IPS-15b (cell line): ENCODE measurements at regions not wholly inside any gene's neighbourhood (a gene's known extent, or its start where the extent isn't known, plus 50 kb on each side); places are given as distances from the start of the nearest gene placed in this dataset.
"Not testable (repeated sequence)": the region's sequence is repeated elsewhere in the genome, so short reads cannot be mapped to it uniquely, and the experiment has no call there.

Source experiments
- H3K27me3 ChIP-seq: one replicate; pipeline ENCODE4 v1.6.1; 2013; ENCODE audit warnings: low read length; ENCODE audit not compliant: control insufficient read depth, insufficient read depth
- H3K36me3 ChIP-seq: one replicate; pipeline ENCODE4 v1.6.1; 2013; ENCODE audit warnings: low read length; ENCODE audit not compliant: control insufficient read depth, insufficient read depth
- H3K4me1 ChIP-seq: one replicate; pipeline ENCODE4 v1.6.1; 2013; ENCODE audit warnings: mild to moderate bottlenecking, low read length; ENCODE audit not compliant: control insufficient read depth, insufficient read depth
- H3K4me3 ChIP-seq: one replicate; pipeline ENCODE4 v1.5.1; 2013; ENCODE audit warnings: low read depth, low read length
- H3K9ac ChIP-seq: one replicate; pipeline ENCODE4 v1.6.1; 2013; ENCODE audit warnings: low read depth, mild to moderate bottlenecking, low read length
- H3K9me3 ChIP-seq: one replicate; pipeline ENCODE4 v1.6.1; 2013; ENCODE audit warnings: mild to moderate bottlenecking, low read length; ENCODE audit not compliant: control insufficient read depth, insufficient read depth

- not testable (repeated sequence) for H3K4me1 ChIP-seq, H3K4me3 ChIP-seq, H3K9ac ChIP-seq, H3K27me3 ChIP-seq, H3K9me3 ChIP-seq, H3K36me3 ChIP-seq
Observed at GRCh38 chr4:3914511-3914910, 148.3 kb downstream of the ADRA2C start.

DNA sequence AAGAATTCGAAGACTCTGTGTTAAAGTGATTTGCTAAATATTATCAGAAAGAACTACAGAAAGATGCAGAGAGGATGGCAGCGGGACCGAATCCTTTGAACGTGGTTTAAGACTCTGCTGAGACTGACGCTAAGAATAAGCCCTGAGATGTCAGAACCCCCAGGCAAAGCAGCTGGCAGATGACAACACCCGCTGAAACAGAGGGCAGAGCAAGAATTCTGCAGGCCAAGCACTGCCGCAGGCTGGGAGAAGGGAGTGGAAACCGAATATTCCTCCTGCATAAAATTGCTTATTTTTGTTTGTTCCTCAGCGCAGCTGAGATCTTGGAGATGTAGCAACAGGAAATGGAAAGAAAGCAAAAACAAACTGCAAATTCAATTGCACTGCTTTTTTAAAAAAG is 153.3 kb downstream of the ADRA2C start:
- H3K27me3 ChIP-seq, H3K9me3 ChIP-seq, H3K4me3 ChIP-seq, H3K4me1 ChIP-seq, H3K36me3 ChIP-seq, H3K9ac ChIP-seq: not testable (repeated sequence)

DNA sequence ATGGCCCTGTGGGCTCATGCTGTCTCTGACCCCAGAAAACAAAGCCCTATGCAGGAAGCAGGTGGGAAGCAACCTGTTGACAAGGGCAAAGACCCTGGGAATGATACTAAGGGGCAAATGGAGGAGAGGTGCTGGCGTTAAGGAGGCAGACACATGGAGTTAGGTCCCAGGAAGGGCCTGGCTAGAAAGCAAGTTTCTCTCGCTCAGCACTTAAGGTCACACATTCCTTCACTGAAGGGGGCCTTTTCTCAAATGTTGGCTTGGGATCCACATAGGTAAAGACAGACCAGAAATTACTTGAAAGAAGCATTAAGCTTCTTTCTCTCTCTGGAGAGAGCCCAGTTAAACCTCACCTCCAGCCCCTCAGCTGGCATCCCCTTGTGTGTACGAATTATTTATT is 155.7 kb downstream of the ADRA2C start:
- H3K36me3 ChIP-seq, H3K4me1 ChIP-seq, H3K27me3 ChIP-seq, H3K4me3 ChIP-seq, H3K9ac ChIP-seq, H3K9me3 ChIP-seq: not testable (repeated sequence)

GRCh38 chr4:3925841-3926240 is 159.7 kb downstream of the ADRA2C start:
- not testable (repeated sequence) for H3K4me1 ChIP-seq, H3K27me3 ChIP-seq, H3K9me3 ChIP-seq, H3K9ac ChIP-seq, H3K36me3 ChIP-seq, H3K4me3 ChIP-seq

DNA sequence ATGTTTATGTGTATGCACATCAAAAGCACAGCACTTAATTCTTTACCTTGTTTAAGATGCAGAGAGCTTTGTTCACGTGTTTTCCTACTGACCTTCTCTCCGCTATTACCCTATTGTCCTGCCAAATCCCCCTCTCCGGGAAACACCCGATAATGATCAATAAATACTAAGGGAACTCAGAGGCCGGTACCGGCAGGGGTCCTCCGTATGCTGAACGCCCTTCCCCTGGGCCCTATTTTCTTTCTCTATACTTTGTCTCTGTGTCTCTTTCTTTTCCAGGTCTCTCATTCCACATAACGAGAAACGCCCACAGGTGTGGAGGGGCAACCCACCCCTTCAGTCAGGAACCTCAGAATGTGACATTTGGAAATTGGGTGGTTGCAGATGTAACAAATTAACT is 160.1 kb downstream of the ADRA2C start:
- H3K4me3 ChIP-seq, H3K9ac ChIP-seq, H3K4me1 ChIP-seq, H3K9me3 ChIP-seq, H3K27me3 ChIP-seq, H3K36me3 ChIP-seq: not testable (repeated sequence)

DNA sequence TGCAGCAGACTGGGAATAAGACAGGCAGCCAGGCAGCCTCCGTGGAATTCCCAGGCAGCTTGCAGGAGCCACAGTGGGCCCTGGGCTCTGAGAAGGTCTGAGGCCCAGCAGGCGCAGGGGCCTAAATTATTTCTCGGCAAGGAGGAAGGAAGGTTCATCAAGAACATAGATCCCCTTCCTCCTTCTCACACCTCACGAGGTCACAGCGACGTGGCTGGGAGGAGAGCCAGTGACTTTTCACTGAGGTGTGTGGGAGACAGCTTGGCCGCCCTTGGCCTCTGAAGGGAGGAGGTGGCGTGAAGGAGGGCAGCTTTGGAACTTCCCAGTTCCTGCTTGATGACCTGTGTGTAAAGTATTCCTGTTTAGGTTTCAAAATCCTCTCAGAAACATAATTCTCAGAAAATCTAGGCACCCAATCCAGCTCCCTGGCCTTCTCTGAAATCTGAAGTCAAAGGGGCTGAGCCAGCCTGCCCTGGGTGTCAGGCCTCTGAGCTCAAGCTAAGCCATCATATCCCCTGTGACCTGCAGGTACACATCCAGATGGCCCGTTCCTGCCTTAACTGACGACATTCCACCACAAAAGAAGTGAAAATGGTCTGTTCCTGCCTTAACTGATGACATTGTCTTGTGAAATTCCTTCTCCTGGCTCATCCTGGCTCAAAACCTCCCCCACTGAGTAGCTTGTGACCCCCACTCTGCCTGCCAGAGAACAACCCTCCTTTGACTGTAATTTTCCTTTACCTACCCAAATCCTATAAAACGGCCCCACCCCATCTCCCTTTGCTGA is 161.0 kb downstream of the ADRA2C start:
- not testable (repeated sequence) for H3K27me3 ChIP-seq, H3K36me3 ChIP-seq, H3K4me3 ChIP-seq, H3K9ac ChIP-seq, H3K4me1 ChIP-seq, H3K9me3 ChIP-seq

DNA sequence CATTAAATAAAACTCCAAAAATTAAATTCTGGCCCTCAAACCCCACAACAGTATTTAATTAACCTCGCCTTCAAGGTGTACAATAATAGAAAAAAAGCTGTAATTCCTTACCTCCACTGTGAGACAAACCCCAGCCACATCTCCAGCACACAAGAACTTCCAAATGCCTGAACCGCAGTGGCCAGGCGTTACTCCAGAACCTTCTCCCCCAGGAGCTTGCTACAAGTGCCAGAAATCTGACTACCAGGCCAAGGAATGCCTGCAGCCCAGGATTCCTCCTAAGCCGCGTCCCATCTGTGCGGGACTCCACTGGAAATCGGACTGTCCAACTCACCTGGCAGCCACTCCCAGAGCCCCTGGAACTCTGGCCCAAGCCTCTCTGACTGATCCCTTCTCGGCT is 163.2 kb downstream of the ADRA2C start:
- H3K4me1 ChIP-seq, H3K9ac ChIP-seq, H3K9me3 ChIP-seq, H3K27me3 ChIP-seq, H3K4me3 ChIP-seq, H3K36me3 ChIP-seq: not testable (repeated sequence)

DNA sequence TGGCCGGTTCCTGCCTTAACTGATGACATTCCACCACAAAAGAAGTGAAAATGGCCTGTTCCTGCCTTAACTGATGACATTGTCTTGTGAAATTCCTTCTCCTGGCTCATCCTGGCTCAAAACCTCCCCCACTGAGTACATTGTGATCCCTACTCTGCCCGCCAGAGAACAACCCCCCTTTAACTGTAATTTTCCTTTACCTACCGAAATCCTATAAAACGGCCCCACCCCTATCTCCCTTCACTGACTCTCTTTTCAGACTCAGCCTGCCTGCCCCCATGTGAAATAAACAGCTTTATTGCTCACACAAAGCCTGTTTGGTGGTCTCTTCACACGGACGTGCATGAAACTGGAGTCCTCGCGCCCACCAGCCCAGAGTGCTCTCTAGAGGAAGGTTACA is 166.5 kb downstream of the ADRA2C start:
- not testable (repeated sequence) for H3K4me1 ChIP-seq, H3K4me3 ChIP-seq, H3K9me3 ChIP-seq, H3K27me3 ChIP-seq, H3K36me3 ChIP-seq, H3K9ac ChIP-seq

DNA sequence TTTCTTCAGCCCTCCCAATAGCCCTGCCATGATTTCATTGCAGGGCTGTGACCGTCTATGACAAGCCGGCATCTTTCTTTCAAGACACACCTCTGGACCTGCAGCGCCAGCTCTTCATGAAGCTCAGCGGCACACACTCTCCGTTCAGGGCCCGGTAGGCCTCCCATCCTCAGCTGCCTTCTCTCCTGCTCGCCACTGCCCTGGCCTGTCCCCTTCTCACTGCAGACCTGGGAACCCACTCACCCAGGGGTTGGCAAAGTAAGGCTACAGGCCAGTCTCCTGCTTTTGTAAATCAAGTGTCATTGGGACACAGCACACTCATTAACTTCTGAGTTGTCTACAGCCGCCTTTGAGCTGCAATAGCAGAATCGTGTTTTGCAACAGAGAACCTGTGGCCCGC is 169.2 kb downstream of the ADRA2C start:
- not testable (repeated sequence) for H3K9me3 ChIP-seq, H3K36me3 ChIP-seq, H3K4me3 ChIP-seq, H3K9ac ChIP-seq, H3K27me3 ChIP-seq, H3K4me1 ChIP-seq

GRCh38 chr4:3936184-3936583 is 170.0 kb downstream of the ADRA2C start:
- Histone ChIP-seq H3K4me3 (no peak overlapping the region), H3K9ac (no peak overlapping the region), H3K9me3 (no peaks in the 10 kb centered on the region), H3K4me1 (no peaks in the 10 kb centered on the region), H3K27me3 (no peaks in the 10 kb centered on the region), H3K36me3 (no peaks in the 10 kb centered on the region)

- H3K4me3 ChIP-seq, H3K4me1 ChIP-seq, H3K9ac ChIP-seq, H3K27me3 ChIP-seq, H3K9me3 ChIP-seq, H3K36me3 ChIP-seq: not testable (repeated sequence)
Observed at GRCh38 chr4:3937849-3938562, 171.8 kb downstream of the ADRA2C start.

DNA sequence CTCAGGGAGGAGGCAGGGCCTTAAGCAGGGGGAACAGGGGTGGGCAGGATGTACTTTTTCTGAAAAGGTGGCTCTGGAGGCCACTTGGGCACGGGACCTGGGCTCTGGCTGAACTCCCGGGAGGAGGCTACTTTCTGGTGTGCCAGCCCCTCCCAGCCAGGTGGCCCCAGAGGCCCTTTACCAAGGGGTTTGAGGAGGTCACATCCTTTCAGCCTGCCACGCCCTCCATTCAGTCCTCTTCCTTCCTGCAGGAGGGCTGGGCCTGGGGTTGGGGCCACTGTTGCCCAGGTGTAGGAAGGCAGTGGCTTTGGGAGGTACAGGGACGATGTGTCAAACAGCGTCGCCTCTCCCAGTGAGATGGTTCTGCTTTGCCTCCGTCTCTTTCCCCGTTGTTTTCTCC is 172.5 kb downstream of the ADRA2C start:
- not testable (repeated sequence) for H3K4me3 ChIP-seq, H3K9me3 ChIP-seq, H3K9ac ChIP-seq, H3K4me1 ChIP-seq, H3K27me3 ChIP-seq, H3K36me3 ChIP-seq
